HCT116 (cell line): ENCODE measurements at regions not wholly inside any gene's neighbourhood (a gene's known extent, or its start where the extent isn't known, plus 50 kb on each side); places are given as distances from the start of the nearest gene placed in this dataset.

Experiments
- ATAC-seq: fragments of 200-7000 bp; cut with Tn5 transposase; 2 replicates; pipeline ENCODE4 v1.9.1; 2020; ENCODE audit warnings: mild to moderate bottlenecking, moderate library complexity
- BruUV-seq: library from RNA; stranded (reverse); fragments of 400-500 nt; replicated peaks from 2 replicates; lab custom pipeline; 2021; lab: Mats Ljungman, UMichigan
- CTCF ChIA-PET: fragments of 300-600 bp; sonication (Branson Sonifier 250); formaldehyde crosslinking; loops from one replicate; lab custom pipeline; 2021; ENCODE audit warnings: antibody characterized with exemption; lab: Charles Lee
- POLR2A ChIA-PET: fragments of 300-600, 350-600 bp; sonication (Branson Sonifier 250); formaldehyde crosslinking; loops from one replicate; lab custom pipeline; 2021; ENCODE audit warnings: antibody characterized with exemption; lab: Charles Lee
- RAD21 ChIA-PET, 2 experiments: fragments of 300-600 bp; sonication (Branson Sonifier 250); formaldehyde crosslinking; loops; one replicate each; lab custom pipeline; 2023; ENCODE audit warnings: low total read pairs in 2 of 2; ENCODE audit not compliant: uncharacterized antibody in 2 of 2, unreplicated experiment in 2 of 2, low non-redundant PET in 1 of 2; lab: Charles Lee
- DNase-seq: peaks from one replicate; pipeline ENCODE4 v3.0.0-alpha.2; 2010; ENCODE audit warnings: low read depth, low spot score
- H2AFZ ChIP-seq: fragments of 200-600 bp; shearing (Covaris generic), sonication (generic); 2 replicates; pipeline ENCODE4 v1.6.1; 2017; ENCODE audit warnings: low read depth, mixed run types, mixed read lengths, antibody characterized with exemption, low read length; ENCODE audit not compliant: poor library complexity, severe bottlenecking
- H3K27ac ChIP-seq: 2 replicates; pipeline ENCODE4 v1.5.1; 2012; ENCODE audit warnings: low read depth, low read length
- H3K27me3 ChIP-seq: fragments of 200-600 bp; sonication (generic); 2 replicates; pipeline ENCODE4 v1.6.1; 2016; ENCODE audit warnings: mixed run types, low read length, mixed read lengths; ENCODE audit not compliant: insufficient read depth
- H3K36me3 ChIP-seq, 2 experiments: fragments of 200-500 bp in 1 of 2; fragments of 200-600 bp in 1 of 2; sonication (Bioruptor generic) in 1 of 2; sonication (generic) in 1 of 2; 2 replicates each; pipeline versions ENCODE4 v1.5.1 to v1.6.1; 2014 to 2016; ENCODE audit warnings: low read length in 2 of 2, inconsistent platforms in 1 of 2, mixed read lengths in 1 of 2, mixed run types in 1 of 2; ENCODE audit not compliant: insufficient read depth in 2 of 2, control insufficient read depth in 1 of 2
- H3K4me1 ChIP-seq, 2 experiments: fragments of 200-600 bp in 1 of 2; sonication (generic) in 1 of 2; 2 replicates each; pipeline versions ENCODE4 v1.5.1 to v1.6.1; 2012 to 2017; ENCODE audit warnings: low read length in 2 of 2, inconsistent platforms in 1 of 2, mild to moderate bottlenecking in 1 of 2, mixed read lengths in 1 of 2, mixed run types in 1 of 2, moderate library complexity in 1 of 2; ENCODE audit not compliant: insufficient read depth in 2 of 2, control insufficient read depth in 1 of 2
- H3K4me2 ChIP-seq: fragments of 200-600 bp; sonication (generic); 2 replicates; pipeline ENCODE4 v1.6.1; 2017; ENCODE audit warnings: mixed run types, low read length, mixed read lengths
- H3K4me3 ChIP-seq, 2 experiments: fragments of 200-600 bp in 1 of 2; sonication (generic) in 1 of 2; replicated peaks in 1 of 2; 2 replicates each; pipeline ENCODE4 v1.5.1; 2011 to 2016; ENCODE audit warnings: low read length in 2 of 2, control low read depth in 1 of 2, low read depth in 1 of 2, mild to moderate bottlenecking in 1 of 2, mixed read lengths in 1 of 2, mixed run types in 1 of 2
- H3K79me2 ChIP-seq: fragments of 200-600 bp; sonication (generic); 2 replicates; pipeline ENCODE4 v1.6.1; 2017; ENCODE audit warnings: mild to moderate bottlenecking, mixed run types, low read length, moderate library complexity, mixed read lengths; ENCODE audit not compliant: insufficient read depth
- H3K9ac ChIP-seq: fragments of 200-600 bp; sonication (generic); 2 replicates; pipeline ENCODE4 v1.6.1; 2016; ENCODE audit warnings: low read length, mixed read lengths
- H3K9me2 ChIP-seq: fragments of 200-600 bp; sonication (generic), shearing (Covaris generic); 2 replicates; pipeline ENCODE4 v1.6.1; 2017; ENCODE audit warnings: mixed run types, mild to moderate bottlenecking, moderate library complexity; ENCODE audit not compliant: insufficient read depth
- H3K9me3 ChIP-seq, 2 experiments: fragments of 200-500 bp in 1 of 2; fragments of 200-600 bp in 1 of 2; sonication (Bioruptor generic) in 1 of 2; sonication (generic) in 1 of 2; 2 replicates each; pipeline ENCODE4 v1.6.1; 2014 to 2017; ENCODE audit warnings: low read length in 2 of 2, mixed read lengths in 2 of 2, inconsistent platforms in 1 of 2, low read depth in 1 of 2, mild to moderate bottlenecking in 1 of 2, mixed run types in 1 of 2, moderate library complexity in 1 of 2; ENCODE audit not compliant: control insufficient read depth in 1 of 2, insufficient read depth in 1 of 2
- H4K20me1 ChIP-seq: fragments of 200-600 bp; sonication (generic), shearing (Covaris generic); 2 replicates; pipeline ENCODE4 v1.6.1; 2017; ENCODE audit warnings: mixed run types, mild to moderate bottlenecking, moderate library complexity; ENCODE audit not compliant: insufficient read depth
- CBX3 ChIP-seq: IDR thresholded peaks from 2 replicates; pipeline ENCODE4 v1.6.1; 2012; ENCODE audit warnings: low read depth
- CEBPB ChIP-seq: IDR thresholded peaks from 2 replicates; pipeline ENCODE4 v1.6.1; 2012; ENCODE audit warnings: low read depth
- EGR1 ChIP-seq: IDR thresholded peaks from 2 replicates; pipeline ENCODE4 v1.6.1; 2012; ENCODE audit warnings: low read depth
- EZH2 ChIP-seq: fragments of 200-600 bp; sonication (generic); IDR thresholded peaks from 2 replicates; pipeline ENCODE4 v1.6.1; 2017; ENCODE audit warnings: antibody characterized with exemption, mixed run types
- EZH2phosphoT487 ChIP-seq: fragments of 200-600 bp; IDR thresholded peaks from 2 replicates; pipeline ENCODE4 v1.6.1; 2018; ENCODE audit warnings: antibody characterized with exemption, borderline replicate concordance
- FOSL1 ChIP-seq: IDR thresholded peaks from 2 replicates; pipeline ENCODE4 v1.6.1; 2012; ENCODE audit warnings: low read depth
- POLR2A ChIP-seq: IDR thresholded peaks from 2 replicates; pipeline ENCODE4 v1.7.0; 2011; ENCODE audit warnings: borderline replicate concordance; ENCODE audit not compliant: insufficient read depth, insufficient read length; ENCODE audit errors: extremely low read depth
- POLR2AphosphoS5 ChIP-seq: IDR thresholded peaks from 2 replicates; pipeline ENCODE4 v1.6.1; 2011; ENCODE audit warnings: mild to moderate bottlenecking, low read depth, low read length, moderate library complexity
- RAD21 ChIP-seq: IDR thresholded peaks from 2 replicates; pipeline ENCODE4 v1.6.1; 2012; ENCODE audit warnings: low read depth, mild to moderate bottlenecking
- SIN3A ChIP-seq: IDR thresholded peaks from 2 replicates; pipeline ENCODE4 v1.6.1; 2012; ENCODE audit warnings: low read depth
- SP1 ChIP-seq: IDR thresholded peaks from 2 replicates; pipeline ENCODE4 v1.6.1; 2012; ENCODE audit warnings: low read depth
- SRF ChIP-seq: IDR thresholded peaks from 2 replicates; pipeline ENCODE4 v1.6.1; 2012; ENCODE audit warnings: low read depth
- TCF7L2 ChIP-seq: IDR thresholded peaks from 2 replicates; pipeline ENCODE4 v1.7.0; 2011; ENCODE audit warnings: borderline replicate concordance, inconsistent platforms; ENCODE audit not compliant: insufficient read depth, insufficient read length; ENCODE audit errors: extremely low read depth
- YY1 ChIP-seq: IDR thresholded peaks from 2 replicates; pipeline ENCODE4 v1.6.1; 2011; ENCODE audit warnings: low read length, low read depth, moderate library complexity, mild to moderate bottlenecking; ENCODE audit not compliant: insufficient replicate concordance; ENCODE audit errors: extremely low read depth
- ZFX ChIP-seq: fragments of 450-650 bp; IDR thresholded peaks from 2 replicates; pipeline ENCODE4 v1.6.1; 2017
- ZNF274 ChIP-seq: fragments of 200-500 bp; sonication (Bioruptor generic); IDR thresholded peaks from 2 replicates; pipeline ENCODE4 v1.6.1; 2014; ENCODE audit warnings: mild to moderate bottlenecking, low read depth, low read length, inconsistent platforms
- intact Hi-C: fragments of 100-400 bp; cut with micrococcal nuclease; formaldehyde crosslinking; loops from 2 replicates; pipeline ENCODE4 v1.10.0; 2022
- TF ChIP-seq, protein P1 (sequence below): IDR thresholded peaks from 2 replicates; pipeline ENCODE4 v1.6.1; 2012
- TF ChIP-seq, protein P2 (sequence below): IDR thresholded peaks from 2 replicates; pipeline ENCODE4 v1.6.1; 2012
- TF ChIP-seq, protein P3 (sequence below): IDR thresholded peaks from 2 replicates; pipeline ENCODE4 v1.6.1; 2012; ENCODE audit warnings: low read depth

DNA sequence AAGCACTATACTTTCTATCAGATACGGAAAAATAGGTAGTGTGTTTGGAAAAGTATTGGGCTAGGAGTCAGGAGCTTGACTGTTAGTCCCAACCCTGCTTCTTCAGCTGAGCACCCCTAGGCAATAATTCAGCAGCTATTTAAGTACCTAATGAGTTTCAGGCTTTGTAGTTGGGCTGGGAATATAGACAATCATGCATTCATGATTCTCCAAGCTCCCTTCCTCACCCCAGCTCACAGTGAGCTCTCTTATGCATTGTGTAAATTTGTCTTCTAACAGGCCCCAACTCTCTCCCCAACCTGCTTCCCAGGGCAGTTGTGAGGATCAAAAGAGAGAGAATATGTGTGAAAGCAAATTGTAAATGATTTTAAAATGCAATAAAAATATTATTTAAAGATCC, 201.2 kb downstream of the MSX2 start:
- Histone ChIP-seq H3K9me2 (no peaks in the 10 kb centered on the region), H4K20me1 (no peaks in the 10 kb centered on the region), H3K79me2 (no peaks in the 10 kb centered on the region), H3K4me1 (no peaks in the 10 kb centered on the region), H3K4me2 (no peak overlapping the region), H3K27me3 (no peaks in the 10 kb centered on the region), H2AFZ (no peak overlapping the region), H3K9ac (no peak overlapping the region), H3K36me3 (no peaks in the 10 kb centered on the region)
- no peak for ATAC-seq
- DNase-seq = no peak
- no TSS peak for BruUV-seq
- POLR2A ChIA-PET = no interaction called here
- RAD21 ChIA-PET = no interaction called here
- CTCF ChIA-PET = interaction anchor here (0.9 kb wide), 1 partner anchor 506 kb away, joined by 4 read pairs; no protein-coding TSS in a partner anchor
- intact Hi-C loops = no loop called here
- TF ChIP-seq ZFX (no peak), FOSL1 (no peak), SRF (no peak)
- TF ChIP-seq, all 23 proteins: peak for 0
- Histone ChIP-seq H3K27ac (no peak overlapping the region), H3K4me3 (no peak overlapping the region), H3K9me3 (no peaks in the 10 kb centered on the region)

DNA sequence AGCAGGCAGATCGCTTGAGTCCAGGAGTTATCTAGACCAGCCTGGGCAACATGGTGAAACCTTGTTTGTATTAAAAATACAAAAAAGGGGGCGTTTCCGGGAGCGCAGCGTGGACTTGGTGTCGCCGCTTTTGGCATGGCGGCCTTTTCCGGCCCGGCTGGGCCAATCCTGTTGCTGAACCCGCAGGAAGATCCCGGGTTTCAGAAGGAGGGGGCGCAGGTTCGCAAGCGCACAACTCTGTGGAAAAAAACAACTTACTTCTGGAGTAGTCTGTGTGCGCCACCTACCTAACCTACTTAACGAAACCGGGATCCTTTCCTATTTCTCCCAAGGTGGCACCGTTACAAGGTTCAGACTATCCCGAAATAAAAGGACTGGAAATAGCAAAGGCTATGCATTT, 198.6 kb downstream of the MSX2 start:
- DNase-seq (no peak), ATAC-seq (no peak)
- H2AFZ ChIP-seq = no peak overlapping the region
- no peaks in the 10 kb centered on the region for H3K36me3 ChIP-seq
- intact Hi-C loops = no loop called here
- no peaks in the 10 kb centered on the region for H3K27me3 ChIP-seq
- H3K9ac ChIP-seq = no peak overlapping the region
- no peaks in the 10 kb centered on the region for H3K4me1 ChIP-seq
- ChIA-PET CTCF (no interaction called here), RAD21 (no interaction called here), POLR2A (no interaction called here)
- no peaks in the 10 kb centered on the region for H3K9me2 ChIP-seq
- BruUV-seq = no TSS peak
- H4K20me1 ChIP-seq = no peaks in the 10 kb centered on the region
- no peak overlapping the region for H3K4me3 ChIP-seq
- no peaks in the 10 kb centered on the region for H3K79me2 ChIP-seq
- H3K9me3 ChIP-seq = no peaks in the 10 kb centered on the region
- no peak overlapping the region for H3K27ac ChIP-seq
- no peak overlapping the region for H3K4me2 ChIP-seq
- TF ChIP-seq CEBPB (no peak), SIN3A (no peak), RAD21 (no peak), TCF7L2 (no peak), EZH2phosphoT487 (no peak), EZH2 (no peak), SP1 (no peak), SRF (no peak), POLR2AphosphoS5 (no peak), CBX3 (no peak), POLR2A (no peak), YY1 (no peak), EGR1 (no peak), ZNF274 (no peak)
- TF ChIP-seq, protein P1, sequence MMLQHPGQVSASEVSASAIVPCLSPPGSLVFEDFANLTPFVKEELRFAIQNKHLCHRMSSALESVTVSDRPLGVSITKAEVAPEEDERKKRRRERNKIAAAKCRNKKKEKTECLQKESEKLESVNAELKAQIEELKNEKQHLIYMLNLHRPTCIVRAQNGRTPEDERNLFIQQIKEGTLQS = no peak
- TF ChIP-seq, protein P2, sequence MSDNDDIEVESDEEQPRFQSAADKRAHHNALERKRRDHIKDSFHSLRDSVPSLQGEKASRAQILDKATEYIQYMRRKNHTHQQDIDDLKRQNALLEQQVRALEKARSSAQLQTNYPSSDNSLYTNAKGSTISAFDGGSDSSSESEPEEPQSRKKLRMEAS = no peak
- TF ChIP-seq, protein P3, sequence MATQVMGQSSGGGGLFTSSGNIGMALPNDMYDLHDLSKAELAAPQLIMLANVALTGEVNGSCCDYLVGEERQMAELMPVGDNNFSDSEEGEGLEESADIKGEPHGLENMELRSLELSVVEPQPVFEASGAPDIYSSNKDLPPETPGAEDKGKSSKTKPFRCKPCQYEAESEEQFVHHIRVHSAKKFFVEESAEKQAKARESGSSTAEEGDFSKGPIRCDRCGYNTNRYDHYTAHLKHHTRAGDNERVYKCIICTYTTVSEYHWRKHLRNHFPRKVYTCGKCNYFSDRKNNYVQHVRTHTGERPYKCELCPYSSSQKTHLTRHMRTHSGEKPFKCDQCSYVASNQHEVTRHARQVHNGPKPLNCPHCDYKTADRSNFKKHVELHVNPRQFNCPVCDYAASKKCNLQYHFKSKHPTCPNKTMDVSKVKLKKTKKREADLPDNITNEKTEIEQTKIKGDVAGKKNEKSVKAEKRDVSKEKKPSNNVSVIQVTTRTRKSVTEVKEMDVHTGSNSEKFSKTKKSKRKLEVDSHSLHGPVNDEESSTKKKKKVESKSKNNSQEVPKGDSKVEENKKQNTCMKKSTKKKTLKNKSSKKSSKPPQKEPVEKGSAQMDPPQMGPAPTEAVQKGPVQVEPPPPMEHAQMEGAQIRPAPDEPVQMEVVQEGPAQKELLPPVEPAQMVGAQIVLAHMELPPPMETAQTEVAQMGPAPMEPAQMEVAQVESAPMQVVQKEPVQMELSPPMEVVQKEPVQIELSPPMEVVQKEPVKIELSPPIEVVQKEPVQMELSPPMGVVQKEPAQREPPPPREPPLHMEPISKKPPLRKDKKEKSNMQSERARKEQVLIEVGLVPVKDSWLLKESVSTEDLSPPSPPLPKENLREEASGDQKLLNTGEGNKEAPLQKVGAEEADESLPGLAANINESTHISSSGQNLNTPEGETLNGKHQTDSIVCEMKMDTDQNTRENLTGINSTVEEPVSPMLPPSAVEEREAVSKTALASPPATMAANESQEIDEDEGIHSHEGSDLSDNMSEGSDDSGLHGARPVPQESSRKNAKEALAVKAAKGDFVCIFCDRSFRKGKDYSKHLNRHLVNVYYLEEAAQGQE = no peak
